HepG2 (cell line): ENCODE measurements at regions not wholly inside any gene's neighbourhood (a gene's known extent, or its start where the extent isn't known, plus 50 kb on each side); places are given as distances from the start of the nearest gene placed in this dataset.

Experiments
- ATAC-seq: fragments of 200-7000 bp; cut with Tn5 transposase; 3 replicates; pipeline ENCODE4 v1.9.1; 2020; ENCODE audit warnings: mild to moderate bottlenecking, moderate library complexity
- BruUV-seq: library from RNA; stranded (reverse); fragments of 400-500 nt; replicated peaks from 2 replicates; lab custom pipeline; 2021; lab: Mats Ljungman, UMichigan
- CTCF ChIA-PET: fragments of 300-600 bp; formaldehyde crosslinking; extraction: SDS; loops from one replicate; lab custom pipeline; 2021; ENCODE audit warnings: low total read pairs, inconsistent platforms, low intra/inter-chr PET ratio; lab: Yijun Ruan, JAX
- POLR2A ChIA-PET: fragments of 350-600 bp; sonication (Branson Sonifier 250); formaldehyde crosslinking; loops from one replicate; lab custom pipeline; 2020; ENCODE audit warnings: antibody characterized with exemption, inconsistent platforms; lab: Yijun Ruan, JAX
- DNase-seq: peaks from one replicate; pipeline ENCODE4 v3.0.0-alpha.2; 2015; ENCODE audit warnings: low spot score
- FAIRE-seq: peaks from 3 replicates; lab custom pipeline; 2011; peaks lifted over from hg19 to GRCh38; lab: Jason Lieb, UNC
- H2AFZ ChIP-seq: one replicate; pipeline ENCODE4 v1.6.1; 2011; ENCODE audit warnings: low read length, inconsistent platforms
- H3K27ac ChIP-seq: fragments of 300-600 bp; 3 replicates; pipeline ENCODE4 v1.8.0; 2011; ENCODE audit warnings: mixed run types, mild to moderate bottlenecking, mixed read lengths, low read length, inconsistent platforms; ENCODE audit not compliant: insufficient read depth; ENCODE audit errors: extremely low read length
- H3K27me3 ChIP-seq, 2 experiments: fragments of 200-600 bp in 1 of 2; 2 replicates in 1 of 2; 3 replicates in 1 of 2; pipeline versions ENCODE4 v1.6.0 to v1.8.0; 2011; ENCODE audit warnings: low read length in 2 of 2, mild to moderate bottlenecking in 2 of 2, moderate library complexity in 2 of 2, inconsistent platforms in 1 of 2; ENCODE audit not compliant: insufficient read depth in 2 of 2, control insufficient read depth in 1 of 2
- H3K36me3 ChIP-seq, 2 experiments: fragments of 200-600 bp in 1 of 2; replicated peaks in 1 of 2; 2 replicates in 1 of 2; 3 replicates in 1 of 2; pipeline versions ENCODE4 v1.5.1 to v1.8.0; 2011; ENCODE audit warnings: low read length in 2 of 2, inconsistent platforms in 1 of 2; ENCODE audit not compliant: insufficient read depth in 2 of 2, control insufficient read depth in 1 of 2
- H3K4me1 ChIP-seq: 2 replicates; pipeline ENCODE4 v1.5.1; 2012; ENCODE audit warnings: low read length, inconsistent platforms; ENCODE audit not compliant: insufficient read depth
- H3K4me2 ChIP-seq: 2 replicates; pipeline ENCODE4 v1.6.0; 2011; ENCODE audit warnings: low read depth, low read length, inconsistent platforms
- H3K4me3 ChIP-seq, 3 experiments: fragments of 200-600 bp in 1 of 3; sonication (generic), shearing (Covaris generic) in 1 of 3; replicated peaks in 1 of 3; 2 replicates each; pipeline ENCODE4 v1.5.1; 2011 to 2016; ENCODE audit warnings: low read length in 3 of 3, inconsistent platforms in 2 of 3, low read depth in 2 of 3, mild to moderate bottlenecking in 2 of 3, control low read depth in 1 of 3, mixed read lengths in 1 of 3; ENCODE audit not compliant: insufficient read depth in 1 of 3
- H3K79me2 ChIP-seq: one replicate; pipeline ENCODE4 v1.6.1; 2011; ENCODE audit warnings: low read length, inconsistent platforms; ENCODE audit not compliant: insufficient read depth
- H3K9ac ChIP-seq: 2 replicates; pipeline ENCODE4 v1.6.0; 2011; ENCODE audit warnings: mild to moderate bottlenecking, low read depth, low read length, inconsistent platforms; ENCODE audit not compliant: insufficient read depth
- H3K9me3 ChIP-seq: 2 replicates; pipeline ENCODE4 v1.5.1; 2012; ENCODE audit warnings: mild to moderate bottlenecking, low read length
- H4K20me1 ChIP-seq: 2 replicates; pipeline ENCODE4 v1.6.0; 2011; ENCODE audit warnings: inconsistent platforms, mild to moderate bottlenecking, low read length, moderate library complexity; ENCODE audit not compliant: insufficient read depth
- CEBPB ChIP-seq: IDR thresholded peaks from 2 replicates; pipeline ENCODE4 v1.6.1; 2011; ENCODE audit warnings: low read depth, low read length, improper control_type of control experiment, borderline replicate concordance
- KLF11 ChIP-seq: IDR thresholded peaks from 2 replicates; pipeline ENCODE4 v1.6.1; 2016; ENCODE audit warnings: missing compliant biosample characterization
- POGK ChIP-seq: sonication (generic); formaldehyde crosslinking; conservative IDR thresholded peaks from 2 replicates; pipeline ENCODE4 v1.8.0; 2022; ENCODE audit warnings: mild to moderate bottlenecking, moderate library complexity, missing genetic modification reagents
- TIGD3 ChIP-seq: sonication (generic); formaldehyde crosslinking; IDR thresholded peaks from 2 replicates; pipeline ENCODE4 v1.5.1; 2020; ENCODE audit warnings: mild to moderate bottlenecking, missing genetic modification reagents, borderline replicate concordance
- TRIM24 ChIP-seq: sonication (generic); formaldehyde crosslinking; IDR thresholded peaks from 2 replicates; pipeline ENCODE4 v1.8.0; 2022; ENCODE audit warnings: mild to moderate bottlenecking, missing genetic modification reagents
- ZFYVE20 ChIP-seq: sonication (generic); formaldehyde crosslinking; IDR thresholded peaks from 2 replicates; pipeline ENCODE4 v1.8.0; 2023; ENCODE audit warnings: low read depth, mild to moderate bottlenecking, moderate library complexity, missing genetic modification reagents, borderline replicate concordance
- ZNF121 ChIP-seq: sonication (generic); formaldehyde crosslinking; IDR thresholded peaks from 2 replicates; pipeline ENCODE4 v1.5.0; 2020; ENCODE audit warnings: mild to moderate bottlenecking, missing genetic modification reagents
- ZNF205 ChIP-seq: IDR thresholded peaks from 2 replicates; pipeline ENCODE4 v1.6.1; 2018; ENCODE audit warnings: missing biosample characterization, missing genetic modification reagents
- ZNF253 ChIP-seq: sonication (generic); formaldehyde crosslinking; IDR thresholded peaks from 2 replicates; pipeline ENCODE4 v1.8.0; 2022; ENCODE audit warnings: mild to moderate bottlenecking, missing genetic modification reagents, borderline replicate concordance
- ZNF691 ChIP-seq: sonication (generic); formaldehyde crosslinking; IDR thresholded peaks from 2 replicates; pipeline ENCODE4 v1.4.0; 2020; ENCODE audit warnings: missing genetic modification reagents, low read depth, mild to moderate bottlenecking, borderline replicate concordance
- ZNF746 ChIP-seq: sonication (generic); formaldehyde crosslinking; IDR thresholded peaks from 2 replicates; pipeline ENCODE4 v1.8.0; 2022; ENCODE audit warnings: mild to moderate bottlenecking, missing genetic modification reagents
- ZNF776 ChIP-seq: sonication (generic); formaldehyde crosslinking; IDR thresholded peaks from 2 replicates; pipeline ENCODE4 v1.4.0; 2020; ENCODE audit warnings: mild to moderate bottlenecking, missing genetic modification reagents
- WGBS: methylation state at CpG from one replicate; pipeline ENCODE4 v1.1.6; 2017; ENCODE audit warnings: low lambda C conversion rate; 5-methylcytosine and 5-hydroxymethylcytosine counted together
- in situ Hi-C: cut with HindIII; loops from 2 replicates; pipeline ENCODE4 v1.10.0; 2017; ENCODE audit warnings: low pct_unique_long_range_greater_than_20kb; ENCODE audit not compliant: extremely low pct_ligation_motif_present
- intact Hi-C: fragments of 100-400 bp; cut with micrococcal nuclease; formaldehyde crosslinking; loops from one replicate; pipeline ENCODE4 v1.10.0; 2022; ENCODE audit not compliant: unreplicated experiment

- DNase-seq (no peak), FAIRE-seq (no peak), ATAC-seq (no peak)
- Histone ChIP-seq H3K4me1 (no peaks in the 10 kb centered on the region), H3K9ac (no peak overlapping the region), H4K20me1 (no peaks in the 10 kb centered on the region), H3K36me3 (no peaks in the 10 kb centered on the region), H3K4me3 (no peak overlapping the region), H3K4me2 (no peak overlapping the region), H3K27me3 (peaks cover 3 to 39% of the 10 kb centered on the region in 2 experiments; a peak in 4 of 5 replicates), H3K9me3 (no peaks in the 10 kb centered on the region), H2AFZ (no peak overlapping the region), H3K27ac (no peak overlapping the region), H3K79me2 (no peaks in the 10 kb centered on the region)
- 0% methylated on average over 1 of the region's 2 CpGs for WGBS
- POLR2A ChIA-PET = no interaction called here
- intact Hi-C loops (no loop called here), in situ Hi-C loops (no loop called here)
- BruUV-seq = no TSS peak
- TF ChIP-seq POGK (CRISPR knock-in tag) (no peak), ZNF121 (CRISPR knock-in tag) (no peak), CEBPB (no peak), TIGD3 (CRISPR knock-in tag) (no peak), ZNF746 (CRISPR knock-in tag) (no peak), TRIM24 (CRISPR knock-in tag) (no peak), ZNF253 (CRISPR knock-in tag) (no peak), ZNF776 (CRISPR knock-in tag) (no peak), ZNF691 (CRISPR knock-in tag) (no peak), KLF11 (CRISPR knock-in tag) (no peak), ZFYVE20 (CRISPR knock-in tag) (no peak), ZNF205 (CRISPR knock-in tag) (no peak)
- CTCF ChIA-PET = no interaction called here
Observed at GRCh38 chr12:131353376-131353775, 357.5 kb upstream of the SFSWAP start.
